Head of caudate nucleus (tissue), 42 donors: ENCODE measurements at regions not wholly inside any gene's neighbourhood (a gene's known extent, or its start where the extent isn't known, plus 50 kb on each side); places are given as distances from the start of the nearest gene placed in this dataset.

Experiments
- DNase-seq, 42 donors: peaks; one replicate each; pipeline versions ENCODE4 v3.0.0 to v3.0.0-alpha.2; 2020 to 2021; ENCODE audit warnings: mixed read lengths in 7 of 42
- intact Hi-C: fragments of 100-400 bp; cut with DNase I; formaldehyde crosslinking; loops from one replicate; pipeline ENCODE4 v1.15.0; 2022

DNA sequence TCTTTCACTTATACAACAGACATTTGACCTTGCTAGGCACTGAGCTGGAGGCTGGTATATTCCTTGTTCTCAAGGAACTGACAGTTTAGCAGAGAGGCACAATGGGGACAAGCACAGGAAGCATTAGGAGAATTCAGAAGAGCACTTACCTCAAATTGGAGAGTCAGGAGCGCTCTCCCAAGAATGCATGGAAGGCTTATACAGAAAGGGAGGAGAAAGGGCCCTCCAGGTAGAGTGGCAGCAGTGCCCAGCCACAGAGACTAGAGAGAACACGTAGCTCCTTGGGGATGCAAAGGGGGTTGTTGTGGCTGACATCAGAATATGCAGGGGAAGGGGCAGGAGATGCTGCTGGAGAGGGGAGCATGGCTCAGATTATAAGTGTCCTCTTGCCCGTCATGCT, 78.2 kb upstream of the MKLN1 start:
- intact Hi-C loops: no loop called here

DNA sequence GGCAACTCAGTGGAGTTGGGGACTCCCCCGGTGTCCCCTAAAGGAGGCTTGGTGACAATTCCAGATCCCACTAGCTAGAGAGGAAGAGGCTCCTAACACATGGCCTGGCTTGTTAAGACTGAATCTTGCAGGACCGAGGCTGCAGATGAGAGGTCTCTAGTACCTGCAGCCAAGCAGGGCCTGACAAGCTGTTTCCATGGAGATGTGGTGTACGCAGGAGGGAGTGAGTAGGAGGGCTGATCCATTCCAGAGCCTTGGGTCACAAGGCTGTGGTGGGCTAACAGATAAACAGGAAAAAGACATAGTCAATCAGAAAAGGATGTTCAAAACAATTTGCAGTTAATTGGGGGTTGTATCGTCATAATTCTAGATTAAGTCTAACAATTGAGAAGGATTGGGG, 77.3 kb upstream of the MKLN1 start:
- intact Hi-C loops: no loop called here
- no peak for DNase-seq

More for the DNA sequence above, 78.2 kb upstream of the MKLN1 start:
- DNase-seq: no peak

GRCh38 chr7:131251371-131251770, 76.3 kb upstream of the MKLN1 start:
- intact Hi-C loops: no loop called here
- no peak for DNase-seq

- DNase-seq: no peak
- intact Hi-C loops: no loop called here
These were observed 74.7 kb upstream of the MKLN1 start for GRCh38 chr7:131252976-131253375.

GRCh38 chr7:131254211-131254610, 73.5 kb upstream of the MKLN1 start:
- DNase-seq: no peak
- intact Hi-C loops: no loop called here

GRCh38 chr7:131255242-131255641, 72.4 kb upstream of the MKLN1 start:
- intact Hi-C loops: no loop called here
- no peak for DNase-seq

DNA sequence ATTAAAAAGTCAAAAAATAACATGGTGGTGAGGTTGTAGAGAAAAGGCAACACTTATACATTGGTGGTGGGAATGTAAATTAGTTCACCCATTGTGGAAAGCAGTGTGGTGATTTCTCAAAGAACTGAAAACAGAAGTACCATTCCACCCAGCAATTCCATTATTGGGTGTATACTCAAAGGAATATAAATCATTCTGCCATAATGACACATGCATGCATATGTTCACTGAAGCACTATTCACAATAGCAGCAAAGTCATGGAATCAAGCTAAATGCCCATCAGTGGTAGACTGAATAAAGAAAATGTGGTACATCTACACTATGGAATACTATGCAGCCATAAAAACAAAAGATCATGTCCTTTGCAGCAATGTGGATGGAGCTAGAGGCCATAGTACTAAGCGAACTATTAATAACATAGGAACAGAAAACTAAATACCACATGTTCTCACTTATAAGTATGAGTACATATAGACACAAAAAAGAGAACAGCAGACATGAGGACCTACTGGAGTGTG, 66.1 kb upstream of the MKLN1 start:
- DNase-seq: no peak
- intact Hi-C loops: no loop called here

GRCh38 chr7:131265227-131265626, 62.4 kb upstream of the MKLN1 start:
- peak in 8 of 42 donors; percentile 16 to 44 (median 22) for DNase-seq
- intact Hi-C loops: no loop called here

- DNase-seq: no peak
- intact Hi-C loops: no loop called here
These were observed 60.0 kb upstream of the MKLN1 start for GRCh38 chr7:131267631-131268030.

DNA sequence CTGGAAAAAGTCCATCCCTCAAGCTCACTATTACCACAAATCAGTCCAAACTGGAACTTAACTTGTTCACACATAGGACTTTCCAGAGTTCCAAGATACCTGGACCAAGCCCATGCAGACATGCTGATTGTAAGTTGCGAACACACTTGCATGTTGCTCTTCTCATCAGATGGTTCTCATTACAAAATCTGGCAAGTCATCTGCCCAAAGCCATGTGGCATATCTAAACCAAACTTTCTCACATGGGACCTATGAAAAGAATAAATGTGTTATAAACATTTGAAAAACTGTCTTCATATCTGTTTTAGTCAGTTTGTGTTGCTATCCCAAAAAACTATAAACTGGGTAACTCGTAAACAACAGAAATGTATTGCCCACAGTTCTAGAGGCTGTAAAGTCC, 58.8 kb upstream of the MKLN1 start:
- intact Hi-C loops: no loop called here
- no peak for DNase-seq

DNA sequence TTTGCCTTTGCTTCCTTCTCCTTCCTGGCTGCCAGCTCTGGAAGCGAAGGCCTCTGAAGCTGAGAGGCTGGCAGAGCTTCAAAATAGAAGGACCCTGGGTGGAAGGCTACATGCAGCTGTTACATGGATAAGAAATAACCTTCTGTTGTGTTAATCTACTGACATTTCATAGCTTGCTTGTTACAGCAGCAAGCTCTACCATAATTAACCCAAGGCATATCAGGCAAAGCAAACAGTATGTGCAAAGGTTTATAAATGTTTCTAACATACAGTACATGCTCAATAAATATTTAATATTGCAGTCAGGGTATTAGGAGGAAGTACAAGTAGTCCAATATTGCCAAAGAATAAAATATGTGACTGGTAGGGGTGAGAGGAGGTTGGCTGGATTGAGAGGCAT, 55.6 kb upstream of the MKLN1 start:
- intact Hi-C loops: no loop called here
- DNase-seq: no peak

GRCh38 chr7:131274986-131275385, 52.7 kb upstream of the MKLN1 start:
- intact Hi-C loops: no loop called here
- no peak for DNase-seq

- no peak for DNase-seq
- intact Hi-C loops: no loop called here
These were observed 51.5 kb upstream of the MKLN1 start for GRCh38 chr7:131276190-131276589.

DNA sequence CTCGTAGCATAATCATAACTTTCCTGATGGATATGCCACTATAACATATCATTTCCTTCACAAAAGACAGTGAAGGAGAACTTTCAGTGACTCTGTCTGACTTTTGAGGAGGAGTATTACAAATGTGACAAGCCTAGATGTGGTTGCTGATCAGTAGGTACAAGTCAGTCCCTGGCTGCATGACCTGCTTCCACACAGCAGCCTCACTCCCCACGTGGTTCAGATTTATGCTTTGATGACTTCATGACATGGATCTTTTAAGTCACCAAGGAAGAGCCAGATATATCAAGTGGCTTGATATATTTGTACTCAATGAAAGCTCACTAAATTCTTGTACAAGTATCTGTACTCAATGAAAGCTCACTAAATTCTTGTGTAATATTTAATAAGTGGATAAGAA, 50.9 kb upstream of the MKLN1 start:
- intact Hi-C loops: no loop called here
- DNase-seq: peak in 17 of 42 donors; percentile 17 to 71 (median 32)
